Upper lobe of left lung (tissue), 4 donors: ENCODE measurements at regions not wholly inside any gene's neighbourhood (a gene's known extent, or its start where the extent isn't known, plus 50 kb on each side); places are given as distances from the start of the nearest gene placed in this dataset.

ENCODE experiments used
- EP300 ChIP-seq, 4 donors: sonication (generic); formaldehyde crosslinking; IDR thresholded peaks; one replicate each; pipeline ENCODE4 v1.5.1; 2017; ENCODE audit warnings: antibody characterized with exemption in 4 of 4, control low read depth in 2 of 4
- POLR2A ChIP-seq, 4 donors: fragments of 450-650 bp; IDR thresholded peaks; one replicate each; pipeline ENCODE4 v1.5.1; 2016 to 2017; ENCODE audit warnings: antibody characterized with exemption in 4 of 4, mild to moderate bottlenecking in 2 of 4
- POLR2AphosphoS5 ChIP-seq, 2 donors: sonication (generic); formaldehyde crosslinking; IDR thresholded peaks; one replicate each; pipeline ENCODE4 v1.5.1; 2017; ENCODE audit warnings: antibody characterized with exemption in 2 of 2
- TF ChIP-seq, protein P1 (sequence below), 6 experiments: fragments of 450-650 bp in 4 of 6; fragments of 200-600 bp in 2 of 6; sonication (generic) in 2 of 6; IDR thresholded peaks; one replicate each; pipeline ENCODE4 v1.5.1; 2016 to 2019; ENCODE audit warnings: antibody characterized with exemption in 6 of 6

DNA sequence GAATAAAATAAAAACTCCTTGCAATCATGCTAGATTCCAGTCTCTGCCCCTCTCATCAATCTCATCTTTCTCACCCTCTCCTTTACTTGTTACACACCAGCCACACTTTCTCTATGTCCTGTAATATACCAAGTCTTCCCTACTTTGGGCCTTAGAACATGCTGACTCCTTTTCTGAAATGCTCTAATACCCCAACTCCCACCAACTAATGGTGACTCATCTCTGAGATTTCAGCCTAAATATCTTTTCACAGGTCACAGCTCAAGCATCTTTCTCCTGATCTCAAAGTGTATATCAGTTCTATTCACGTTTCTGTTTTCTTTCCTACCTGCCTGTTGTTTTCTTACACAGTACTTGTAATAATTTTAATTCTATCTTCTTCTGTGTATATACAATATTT is 378.9 kb upstream of the PRICKLE1 start:
- TF ChIP-seq, protein P1, sequence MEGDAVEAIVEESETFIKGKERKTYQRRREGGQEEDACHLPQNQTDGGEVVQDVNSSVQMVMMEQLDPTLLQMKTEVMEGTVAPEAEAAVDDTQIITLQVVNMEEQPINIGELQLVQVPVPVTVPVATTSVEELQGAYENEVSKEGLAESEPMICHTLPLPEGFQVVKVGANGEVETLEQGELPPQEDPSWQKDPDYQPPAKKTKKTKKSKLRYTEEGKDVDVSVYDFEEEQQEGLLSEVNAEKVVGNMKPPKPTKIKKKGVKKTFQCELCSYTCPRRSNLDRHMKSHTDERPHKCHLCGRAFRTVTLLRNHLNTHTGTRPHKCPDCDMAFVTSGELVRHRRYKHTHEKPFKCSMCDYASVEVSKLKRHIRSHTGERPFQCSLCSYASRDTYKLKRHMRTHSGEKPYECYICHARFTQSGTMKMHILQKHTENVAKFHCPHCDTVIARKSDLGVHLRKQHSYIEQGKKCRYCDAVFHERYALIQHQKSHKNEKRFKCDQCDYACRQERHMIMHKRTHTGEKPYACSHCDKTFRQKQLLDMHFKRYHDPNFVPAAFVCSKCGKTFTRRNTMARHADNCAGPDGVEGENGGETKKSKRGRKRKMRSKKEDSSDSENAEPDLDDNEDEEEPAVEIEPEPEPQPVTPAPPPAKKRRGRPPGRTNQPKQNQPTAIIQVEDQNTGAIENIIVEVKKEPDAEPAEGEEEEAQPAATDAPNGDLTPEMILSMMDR (IDR thresholded peaks at IDR 0.05) = no peak
- TF ChIP-seq POLR2AphosphoS5 (IDR thresholded peaks at IDR 0.05) = no peak
- no peak for TF ChIP-seq EP300 (IDR thresholded peaks at IDR 0.05)
- TF ChIP-seq POLR2A (IDR thresholded peaks at IDR 0.05) = no peak
